Astrocyte of the spinal cord (primary cell): ENCODE measurements at regions not wholly inside any gene's neighbourhood (a gene's known extent, or its start where the extent isn't known, plus 50 kb on each side); places are given as distances from the start of the nearest gene placed in this dataset.

Experiments
- DNase-seq: peaks from one replicate; pipeline ENCODE4 v3.0.0; 2011; ENCODE audit warnings: low read depth, low spot score
- H3K4me3 ChIP-seq: 2 replicates; pipeline ENCODE4 v1.5.1; 2011; ENCODE audit warnings: low read depth, mild to moderate bottlenecking, low read length, moderate library complexity
- CTCF ChIP-seq: IDR thresholded peaks from 2 replicates; pipeline ENCODE4 v1.5.1; 2012; ENCODE audit warnings: low read depth, mild to moderate bottlenecking, low read length, inconsistent platforms
- in situ Hi-C: cut with HindIII; loops from 2 replicates; pipeline ENCODE4 v1.10.0; 2017; ENCODE audit warnings: low sequenced_read_pairs

- no peak for DNase-seq
- in situ Hi-C loops = no loop called here
- no peak overlapping the region for H3K4me3 ChIP-seq
- no peak for TF ChIP-seq CTCF
Observed at GRCh38 chr21:38651570-38651969, 153.3 kb upstream of the ERG start.

GRCh38 chr21:38652396-38652795 lies 153.3 kb upstream of the ETS2 start:
- no peak overlapping the region for H3K4me3 ChIP-seq
- no peak for DNase-seq
- in situ Hi-C loops = no loop called here
- no peak for TF ChIP-seq CTCF

GRCh38 chr21:38654580-38654979 lies 151.1 kb upstream of the ETS2 start:
- no peak for DNase-seq
- TF ChIP-seq CTCF = no peak

GRCh38 chr21:38658511-38658910 lies 147.2 kb upstream of the ETS2 start:
- no peak for TF ChIP-seq CTCF
- no peak overlapping the region for H3K4me3 ChIP-seq
- DNase-seq = no peak
- in situ Hi-C loops = no loop called here

More at GRCh38 chr21:38654580-38654979, 151.1 kb upstream of the ETS2 start:
- no peak overlapping the region for H3K4me3 ChIP-seq
- in situ Hi-C loops = no loop called here

- in situ Hi-C loops = no loop called here
- DNase-seq = no peak
- H3K4me3 ChIP-seq = no peak overlapping the region
- no peak for TF ChIP-seq CTCF
Observed at GRCh38 chr21:38659936-38660332, 145.8 kb upstream of the ETS2 start.

- no peak for TF ChIP-seq CTCF
- no peak for DNase-seq
- H3K4me3 ChIP-seq = peak overlapping the region; percentile 38
- in situ Hi-C loops = no loop called here
Observed at GRCh38 chr21:38660333-38661196, 145.2 kb upstream of the ETS2 start.
